GM20000 (cell line): ENCODE measurements at regions not wholly inside any gene's neighbourhood (a gene's known extent, or its start where the extent isn't known, plus 50 kb on each side); places are given as distances from the start of the nearest gene placed in this dataset.

Source experiments
- DNase-seq: peaks from one replicate; pipeline ENCODE4 v3.0.0; 2012; ENCODE audit warnings: low spot score
- CTCF ChIP-seq: IDR thresholded peaks from 2 replicates; pipeline ENCODE4 v1.5.1; 2012; ENCODE audit warnings: mild to moderate bottlenecking, control low read depth; ENCODE audit errors: extremely low read depth, missing control alignments

- TF ChIP-seq CTCF = no peak
- no peak for DNase-seq
Measured at GRCh38 chr20:16209357-16209756, 363.9 kb downstream of the KIF16B start.

- TF ChIP-seq CTCF = no peak
- DNase-seq = no peak
Measured at GRCh38 chr20:16208443-16208842, 364.8 kb downstream of the KIF16B start.

GRCh38 chr20:16206817-16207216 is 366.4 kb downstream of the KIF16B start:
- TF ChIP-seq CTCF = no peak
- no peak for DNase-seq

GRCh38 chr20:16205507-16205906 is 367.7 kb downstream of the KIF16B start:
- no peak for DNase-seq

GRCh38 chr20:16203096-16203495 is 370.2 kb downstream of the KIF16B start:
- DNase-seq = no peak
- no peak for TF ChIP-seq CTCF

More at GRCh38 chr20:16205507-16205906, 367.7 kb downstream of the KIF16B start:
- no peak for TF ChIP-seq CTCF

GRCh38 chr20:16201191-16201590 is 372.1 kb downstream of the KIF16B start:
- no peak for TF ChIP-seq CTCF
- no peak for DNase-seq

- no peak for TF ChIP-seq CTCF
- DNase-seq = no peak
Measured at GRCh38 chr20:16197696-16198095, 375.6 kb downstream of the KIF16B start.
